Loucy (cell line): ENCODE measurements at regions not wholly inside any gene's neighbourhood (a gene's known extent, or its start where the extent isn't known, plus 50 kb on each side); places are given as distances from the start of the nearest gene placed in this dataset.

Source experiments
- EZH2phosphoT487 ChIP-seq: fragments of 200-600 bp; IDR thresholded peaks from 2 replicates; pipeline ENCODE4 v1.6.1; 2018; ENCODE audit warnings: antibody characterized with exemption, mild to moderate bottlenecking, moderate library complexity, borderline replicate concordance
- TF ChIP-seq, protein P1 (sequence below): fragments of 200-600 bp; sonication (generic); conservative IDR thresholded peaks from 2 replicates; pipeline ENCODE4 v1.5.1; 2014; ENCODE audit warnings: mild to moderate bottlenecking, antibody characterized with exemption, low read length

DNA sequence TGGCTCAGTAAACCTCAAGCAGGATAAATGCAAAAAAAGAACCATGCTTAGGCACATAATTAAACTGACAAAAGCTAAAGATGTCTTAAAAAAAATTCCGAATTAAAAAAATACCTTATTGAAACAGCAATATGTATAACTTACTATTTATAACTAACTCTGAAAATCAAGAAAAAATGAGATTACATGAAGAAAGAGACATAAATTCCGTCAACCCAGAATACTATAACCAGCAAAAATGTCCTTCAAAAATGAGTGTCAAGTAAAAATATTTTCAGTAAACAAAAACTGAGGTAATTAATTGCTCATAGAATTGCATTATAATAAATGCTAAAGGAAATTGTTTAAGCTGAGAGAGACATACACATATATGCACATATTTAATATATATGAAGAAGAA, 474.5 kb upstream of the SYT4 start:
- TF ChIP-seq EZH2phosphoT487, result no peak
- TF ChIP-seq, protein P1, sequence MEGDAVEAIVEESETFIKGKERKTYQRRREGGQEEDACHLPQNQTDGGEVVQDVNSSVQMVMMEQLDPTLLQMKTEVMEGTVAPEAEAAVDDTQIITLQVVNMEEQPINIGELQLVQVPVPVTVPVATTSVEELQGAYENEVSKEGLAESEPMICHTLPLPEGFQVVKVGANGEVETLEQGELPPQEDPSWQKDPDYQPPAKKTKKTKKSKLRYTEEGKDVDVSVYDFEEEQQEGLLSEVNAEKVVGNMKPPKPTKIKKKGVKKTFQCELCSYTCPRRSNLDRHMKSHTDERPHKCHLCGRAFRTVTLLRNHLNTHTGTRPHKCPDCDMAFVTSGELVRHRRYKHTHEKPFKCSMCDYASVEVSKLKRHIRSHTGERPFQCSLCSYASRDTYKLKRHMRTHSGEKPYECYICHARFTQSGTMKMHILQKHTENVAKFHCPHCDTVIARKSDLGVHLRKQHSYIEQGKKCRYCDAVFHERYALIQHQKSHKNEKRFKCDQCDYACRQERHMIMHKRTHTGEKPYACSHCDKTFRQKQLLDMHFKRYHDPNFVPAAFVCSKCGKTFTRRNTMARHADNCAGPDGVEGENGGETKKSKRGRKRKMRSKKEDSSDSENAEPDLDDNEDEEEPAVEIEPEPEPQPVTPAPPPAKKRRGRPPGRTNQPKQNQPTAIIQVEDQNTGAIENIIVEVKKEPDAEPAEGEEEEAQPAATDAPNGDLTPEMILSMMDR, result no peak
